ENCODE measurements at regions not wholly inside any gene's neighbourhood (a gene's known extent, or its start where the extent isn't known, plus 50 kb on each side); places are given as distances from the start of the nearest gene placed in this dataset.
"Not testable (repeated sequence)": the region's sequence is repeated elsewhere in the genome, so short reads cannot be mapped to it uniquely, and the experiment has no call there.

GRCh38 chr14:71765505-71765904 lies 166.7 kb upstream of the RGS6 start:
- FAIRE-seq (no peak), DNase-seq (no peak), ATAC-seq (no peak)
- no peaks in the 10 kb centered on the region for H3K27me3 ChIP-seq
- 66 to 69% methylated on average over 1 of the region's 1 CpG for WGBS, 2 donors
- H3K4me3 ChIP-seq, result no peak overlapping the region
- intact Hi-C loops (cut with DNase I), result no loop called here
- H3K4me1 ChIP-seq, result no peaks in the 10 kb centered on the region
- H3K36me3 ChIP-seq, result no peaks in the 10 kb centered on the region
- TF ChIP-seq CTCF (IDR thresholded peaks at IDR 0.05), result no peak
- no peak overlapping the region for H3K27ac ChIP-seq
- H3K9me3 ChIP-seq, result peaks cover 0 to 4% (median 0%) of the 10 kb centered on the region in 4 donors

DNA sequence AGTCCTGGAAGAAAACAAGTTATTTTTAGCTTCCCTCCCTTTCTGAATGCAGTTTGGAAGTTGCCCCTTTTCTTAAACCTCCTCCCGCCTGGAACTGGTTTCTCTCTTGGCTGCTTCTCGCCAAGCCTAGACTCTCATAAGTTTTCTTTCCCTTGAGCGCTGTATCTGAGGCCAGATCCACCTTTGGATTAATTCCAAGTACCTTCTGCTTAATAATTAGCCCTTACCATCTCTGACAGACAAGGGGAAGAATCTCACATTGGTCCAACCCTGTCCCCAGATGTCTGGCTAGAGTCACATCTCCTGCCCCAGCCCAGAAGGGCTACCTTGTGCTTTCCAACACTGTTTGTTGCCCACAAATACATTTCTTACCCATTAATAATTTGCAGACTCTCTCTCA lies 161.8 kb upstream of the RGS6 start:
- ATAC-seq (no peak), FAIRE-seq (no peak), DNase-seq (no peak)
- H3K4me1 ChIP-seq, result no peaks in the 10 kb centered on the region
- H3K27ac ChIP-seq, result no peak overlapping the region
- H3K36me3 ChIP-seq, result no peaks in the 10 kb centered on the region
- TF ChIP-seq CTCF (IDR thresholded peaks at IDR 0.05), result no peak
- H3K4me3 ChIP-seq, result no peak overlapping the region
- 81 to 85% methylated on average over 3 of the region's 3 CpGs for WGBS, 2 donors
- intact Hi-C loops (cut with DNase I), result no loop called here
- no peaks in the 10 kb centered on the region for H3K27me3 ChIP-seq
- H3K9me3 ChIP-seq, result peaks cover 0 to 4% (median 0%) of the 10 kb centered on the region in 4 donors

DNA sequence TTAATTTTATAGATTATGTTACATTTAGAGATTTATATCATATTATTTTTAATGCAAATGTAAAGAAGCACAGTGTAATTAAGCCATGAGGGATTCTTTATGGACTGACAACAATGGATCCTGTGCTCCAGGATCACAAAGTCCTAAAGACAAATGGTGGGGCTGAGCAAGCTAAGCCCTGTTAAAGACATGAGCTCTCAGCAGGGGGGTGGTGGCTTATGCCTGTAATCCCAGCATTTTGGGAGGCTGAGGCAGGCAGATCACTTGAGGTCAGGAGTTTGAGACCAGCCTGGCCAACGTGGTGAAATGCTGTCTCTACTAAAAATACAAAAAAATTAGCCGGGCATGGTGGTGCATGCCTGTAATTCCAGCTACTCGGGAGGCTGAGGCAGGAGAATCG lies 160.8 kb upstream of the RGS6 start:
- H3K4me3 ChIP-seq; FAIRE-seq; ATAC-seq; H3K27me3 ChIP-seq; H3K27ac ChIP-seq; H3K9me3 ChIP-seq; H3K4me1 ChIP-seq; intact Hi-C loops (cut with DNase I); DNase-seq; H3K36me3 ChIP-seq: not testable (repeated sequence)
- 61 to 64% methylated on average over 4 of the region's 4 CpGs for WGBS, 2 donors

GRCh38 chr14:71771996-71772395 lies 160.2 kb upstream of the RGS6 start:
- H3K27ac ChIP-seq; H3K4me3 ChIP-seq; intact Hi-C loops (cut with DNase I); ATAC-seq; H3K4me1 ChIP-seq; H3K9me3 ChIP-seq; H3K27me3 ChIP-seq; DNase-seq; H3K36me3 ChIP-seq; FAIRE-seq: not testable (repeated sequence)
- WGBS, 2 donors, result 78 to 91% methylated on average over 16 to 17 of the region's 17 CpGs

DNA sequence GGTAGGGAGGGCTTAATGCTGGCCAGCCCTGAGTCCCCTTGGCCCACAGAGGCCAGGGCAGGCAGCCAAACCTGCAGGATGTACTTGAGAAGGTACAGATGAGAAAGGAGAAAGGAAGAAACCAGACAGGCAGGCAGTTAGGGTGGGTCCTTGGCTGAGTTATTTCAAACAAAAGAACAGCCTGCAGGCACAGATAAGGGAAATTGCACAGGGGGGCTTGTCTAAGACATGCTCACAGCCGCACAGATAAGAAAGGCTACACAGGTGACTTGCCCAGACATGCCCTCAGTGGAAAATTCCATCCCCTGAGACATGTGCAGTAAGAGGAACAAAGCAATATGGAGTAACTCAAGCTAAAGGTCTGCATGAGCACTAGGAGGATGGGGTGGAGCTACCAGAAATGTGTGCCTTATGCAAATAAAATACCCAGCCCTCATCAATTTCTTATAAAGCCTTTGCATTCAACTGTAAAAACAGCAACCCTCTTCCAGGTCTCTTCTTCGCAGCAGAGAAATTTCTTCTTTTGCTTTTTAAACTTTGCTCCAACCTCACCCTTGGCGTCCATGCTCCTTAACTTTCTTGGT lies 158.2 kb upstream of the RGS6 start:
- Histone ChIP-seq H3K27me3 (no peaks in the 10 kb centered on the region), H3K36me3 (no peaks in the 10 kb centered on the region), H3K4me1 (no peaks in the 10 kb centered on the region), H3K9me3 (peaks cover 0 to 4% (median 0%) of the 10 kb centered on the region in 4 donors), H3K27ac (no peak overlapping the region), H3K4me3 (no peak overlapping the region)
- no peak for ATAC-seq
- no peak for TF ChIP-seq CTCF (IDR thresholded peaks at IDR 0.05)
- DNase-seq, result no peak
- intact Hi-C loops (cut with DNase I), result no loop called here
- WGBS, 2 donors, result 58 to 67% methylated on average over 3 of the region's 3 CpGs
- FAIRE-seq, result no peak

GRCh38 chr14:71776471-71777360 lies 155.5 kb upstream of the RGS6 start:
- H3K27me3 ChIP-seq, result no peaks in the 10 kb centered on the region
- H3K27ac ChIP-seq, result no peak overlapping the region
- H3K4me1 ChIP-seq, result no peaks in the 10 kb centered on the region
- intact Hi-C loops (cut with DNase I), result no loop called here
- WGBS, 2 donors, result 46 to 48% methylated on average over 10 of the region's 10 CpGs
- no peak overlapping the region for H3K4me3 ChIP-seq
- H3K9me3 ChIP-seq, result no peaks in the 10 kb centered on the region
- H3K36me3 ChIP-seq, result no peaks in the 10 kb centered on the region
- no peak for TF ChIP-seq CTCF (IDR thresholded peaks at IDR 0.05)
- no peak for DNase-seq
- no peak for ATAC-seq
- FAIRE-seq, result no peak
